ENCODE measurements at regions not wholly inside any gene's neighbourhood (a gene's known extent, or its start where the extent isn't known, plus 50 kb on each side); places are given as distances from the start of the nearest gene placed in this dataset.
"Not testable (repeated sequence)": the region's sequence is repeated elsewhere in the genome, so short reads cannot be mapped to it uniquely, and the experiment has no call there.

- DNase-seq: no peak
Observed at GRCh38 chr16:16945207-16945606, 525.6 kb downstream of the XYLT1 start.

DNA sequence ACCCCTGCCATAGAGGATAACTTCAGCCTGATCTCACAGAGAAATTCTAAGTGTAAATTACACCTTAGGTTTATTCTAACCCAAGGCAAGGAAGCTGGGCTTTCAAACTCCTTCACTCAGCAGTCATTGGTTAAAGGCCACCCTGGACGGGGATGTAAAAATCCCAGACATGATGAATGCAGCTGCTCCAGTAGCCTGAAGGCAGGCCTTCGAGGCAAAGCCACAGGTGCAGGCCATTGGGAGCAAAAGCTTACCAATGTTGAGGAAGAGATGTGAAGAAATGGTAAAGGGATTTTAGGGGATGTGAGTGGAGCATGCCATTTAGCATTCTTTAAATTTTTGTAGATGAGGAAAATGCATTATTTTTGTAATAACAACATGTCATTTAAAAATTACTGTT is 514.4 kb downstream of the XYLT1 start:
- DNase-seq: no peak

GRCh38 chr16:16960785-16961184 is 510.0 kb downstream of the XYLT1 start:
- DNase-seq: no peak

DNA sequence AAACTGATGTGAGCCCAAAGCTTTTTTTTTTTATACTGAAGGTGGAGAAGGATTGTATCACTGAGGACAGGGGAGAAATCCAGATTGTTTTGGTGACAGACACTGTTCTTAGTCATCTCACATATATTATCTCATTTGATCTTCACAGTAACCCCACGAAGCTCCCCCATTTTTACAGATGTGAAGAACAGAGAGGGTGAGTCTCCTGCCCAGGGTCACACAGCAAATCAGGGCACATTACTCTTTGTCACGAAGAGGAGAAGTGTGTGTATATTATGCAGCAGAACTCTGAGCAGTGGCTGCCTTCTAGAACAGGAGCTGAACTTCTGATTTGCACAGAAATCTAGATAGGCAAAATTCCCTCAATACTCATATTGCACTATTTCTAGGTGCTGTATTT is 504.3 kb downstream of the XYLT1 start:
- DNase-seq: no peak

GRCh38 chr16:16971042-16971441 is 499.7 kb downstream of the XYLT1 start:
- no peak for DNase-seq

DNA sequence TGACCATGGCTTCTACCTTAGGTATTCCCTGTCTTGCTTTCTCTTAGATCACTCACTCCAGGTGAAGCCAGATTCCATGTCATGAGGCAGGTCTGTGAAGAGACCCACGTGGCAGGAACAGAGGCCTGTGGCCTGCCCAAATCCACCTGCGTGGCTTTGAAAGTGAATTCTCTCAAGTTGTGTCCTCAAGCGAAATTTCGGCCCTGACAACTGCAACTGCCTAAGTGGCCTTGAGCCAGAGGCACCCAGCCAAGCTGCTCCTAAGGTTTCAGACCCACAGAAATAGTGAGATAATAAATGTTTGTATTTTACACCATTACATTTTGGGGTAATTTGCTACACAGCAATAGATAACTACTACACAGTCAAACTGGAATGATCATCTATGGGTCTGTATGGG is 497.9 kb downstream of the XYLT1 start:
- no peak for DNase-seq

- no peak for DNase-seq
Observed at GRCh38 chr16:16973707-16974591, 496.8 kb downstream of the XYLT1 start.

GRCh38 chr16:16982614-16983013 is 488.1 kb downstream of the XYLT1 start:
- no peak for DNase-seq

- DNase-seq: no peak
Observed at GRCh38 chr16:16983582-16983981, 487.2 kb downstream of the XYLT1 start.

DNA sequence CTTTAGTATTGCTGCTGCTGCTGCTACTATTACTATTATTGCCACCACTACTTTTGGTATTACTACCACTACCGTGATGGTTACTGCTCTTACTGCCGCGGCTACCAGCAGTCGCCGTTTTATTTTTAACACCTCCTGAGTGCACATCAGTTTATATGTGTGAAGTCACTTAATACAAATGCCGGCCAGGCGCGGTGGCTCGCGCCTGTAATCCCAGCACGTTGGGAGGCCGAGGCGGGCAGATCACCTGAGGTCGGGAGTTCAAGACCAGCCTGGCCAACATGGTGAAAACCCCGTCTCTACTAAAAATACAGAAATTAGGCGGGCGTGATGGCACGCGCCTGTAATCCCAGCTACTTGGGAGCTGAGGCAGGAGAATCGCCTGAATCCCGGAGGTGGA is 486.7 kb downstream of the XYLT1 start:
- not testable (repeated sequence) for DNase-seq

GRCh38 chr16:16985707-16986106 is 485.1 kb downstream of the XYLT1 start:
- DNase-seq: no peak

DNA sequence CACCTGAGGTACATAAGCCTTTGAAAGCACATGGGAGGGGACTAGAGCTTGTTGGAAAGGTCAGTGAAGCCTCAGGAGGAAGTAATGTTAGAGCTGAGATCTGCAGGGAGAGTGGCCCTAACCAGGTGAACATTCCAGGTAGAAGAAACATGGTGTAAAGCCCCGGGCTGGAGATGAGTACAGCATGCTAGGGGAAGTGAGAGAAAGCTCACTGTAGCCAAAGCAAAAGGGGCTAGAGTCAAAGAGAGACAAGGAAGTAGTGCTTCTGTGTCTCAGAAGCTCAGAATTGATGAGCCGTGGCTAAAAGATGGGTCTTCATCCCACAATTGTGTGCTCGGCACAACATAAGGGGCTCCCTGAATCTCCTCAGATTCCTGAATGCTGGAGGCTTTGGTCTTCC is 481.8 kb downstream of the XYLT1 start:
- no peak for DNase-seq

DNA sequence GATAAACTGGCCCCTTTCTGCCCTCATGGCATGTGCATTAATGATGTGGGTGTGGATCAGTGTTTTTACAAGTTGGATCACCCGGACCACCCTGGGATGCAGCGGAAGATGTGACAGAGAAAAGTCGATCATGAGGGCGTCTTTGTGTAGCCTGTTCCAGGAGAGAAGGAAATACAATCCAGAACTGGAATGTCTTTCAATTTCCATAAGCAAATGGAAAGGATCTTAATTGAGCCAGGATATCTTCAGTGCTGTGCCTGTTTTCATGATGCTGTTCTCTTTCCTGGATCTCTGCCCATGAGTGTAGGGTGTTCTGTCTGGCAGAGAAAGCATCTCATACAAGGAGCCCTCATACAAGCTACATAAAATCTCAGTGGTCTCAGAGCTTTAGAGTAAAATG is 481.4 kb downstream of the XYLT1 start:
- peak; percentile 41 for DNase-seq

- no peak for DNase-seq
Observed at GRCh38 chr16:16991711-16992110, 479.0 kb downstream of the XYLT1 start.

- no peak for DNase-seq
Observed at GRCh38 chr16:16992975-16993765, 477.6 kb downstream of the XYLT1 start.

DNA sequence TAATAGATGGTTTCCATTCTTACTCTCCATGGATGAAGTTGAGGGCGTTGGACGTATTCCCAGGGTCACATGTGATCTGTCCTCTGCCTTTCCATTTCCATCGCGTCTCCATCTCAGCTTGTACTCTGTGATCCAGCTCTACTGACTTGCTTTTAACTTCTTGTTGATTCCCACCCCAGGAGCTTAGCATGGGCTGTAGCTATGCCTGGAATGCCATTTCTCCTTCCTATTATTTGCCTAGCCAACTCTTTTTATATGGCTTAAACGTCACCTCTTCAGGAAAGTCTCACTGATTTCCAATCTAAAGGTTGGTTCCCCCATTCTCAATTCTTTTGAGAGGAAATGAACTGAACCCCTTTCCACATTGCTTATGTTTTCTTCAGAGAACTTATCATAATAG is 475.9 kb downstream of the XYLT1 start:
- DNase-seq: no peak

GRCh38 chr16:16996827-16997226 is 473.9 kb downstream of the XYLT1 start:
- no peak for DNase-seq

DNA sequence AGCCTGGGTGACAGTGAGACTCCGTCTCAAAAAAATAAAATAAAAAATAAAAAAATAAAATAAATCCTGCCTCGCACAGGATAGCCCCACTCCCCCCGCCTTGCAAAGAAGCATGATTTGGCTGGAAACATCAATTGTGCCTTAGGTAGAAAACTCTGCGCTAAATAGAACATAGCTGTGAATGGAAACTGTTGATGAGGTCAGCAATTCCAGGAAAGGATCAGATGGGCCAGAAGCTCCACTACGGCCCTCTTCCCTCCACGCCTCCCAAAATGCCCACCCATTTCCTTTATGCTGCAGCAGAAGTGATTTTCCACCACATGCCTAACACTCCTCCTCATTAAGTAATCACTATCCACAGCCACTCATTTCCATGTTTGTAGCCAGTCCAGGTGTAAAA is 473.4 kb downstream of the XYLT1 start:
- DNase-seq: no peak

DNA sequence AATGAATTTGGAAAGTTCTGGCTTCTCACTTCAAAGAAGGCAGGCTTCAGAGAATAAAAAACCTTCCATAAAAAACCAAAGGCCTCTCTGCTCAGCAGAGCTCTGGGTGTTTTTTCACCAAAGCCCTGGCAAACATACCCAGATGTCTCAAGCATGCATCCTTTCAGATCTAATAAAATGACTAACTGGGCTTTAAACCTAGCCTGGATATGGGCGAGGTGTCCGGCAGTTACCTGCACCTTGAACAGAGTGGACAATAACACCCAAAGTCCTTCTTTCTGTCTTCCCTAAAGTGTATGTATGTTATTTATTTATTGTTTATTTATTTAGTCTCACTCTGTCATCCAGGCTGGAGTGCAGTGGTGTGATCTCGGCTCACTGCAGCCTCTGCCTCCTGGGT is 469.3 kb downstream of the XYLT1 start:
- no peak for DNase-seq

DNA sequence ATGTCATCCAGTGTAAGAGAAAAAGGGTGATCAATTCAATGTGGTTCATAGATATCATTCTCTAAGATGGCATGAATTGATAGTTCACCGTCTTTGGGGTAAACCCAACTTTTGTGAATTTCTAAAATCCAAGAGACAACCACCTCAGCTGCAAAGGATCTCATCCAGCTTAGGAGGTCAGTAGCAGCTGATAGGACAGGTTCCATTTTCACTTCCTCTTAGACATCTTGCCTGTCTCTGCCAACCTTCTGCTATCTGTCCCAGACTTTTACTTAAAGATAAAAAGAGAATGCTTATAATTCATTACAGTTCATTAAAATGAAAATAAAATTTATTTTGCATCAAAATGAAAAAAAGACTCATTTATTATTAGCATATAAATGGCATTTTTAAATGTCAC is 468.2 kb downstream of the XYLT1 start:
- no peak for DNase-seq

DNA sequence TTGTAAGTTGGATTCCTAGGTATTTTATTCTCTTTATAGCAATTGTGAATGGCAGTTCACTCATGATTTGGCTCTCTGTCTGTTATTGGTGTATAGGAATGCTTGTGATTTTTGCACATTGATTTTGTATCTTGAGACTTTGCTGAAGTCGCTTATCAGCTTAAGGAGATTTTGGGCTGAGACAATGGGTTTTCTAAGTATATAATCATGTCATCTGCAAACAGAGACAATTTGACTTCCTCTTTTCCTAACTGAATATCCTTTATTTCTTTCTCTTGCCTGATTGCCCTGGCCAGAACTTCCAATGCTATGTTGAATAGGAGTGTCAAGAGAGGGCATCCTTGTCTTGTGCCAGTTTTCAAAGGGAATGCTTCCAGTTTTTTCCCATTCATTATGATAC is 464.8 kb downstream of the XYLT1 start:
- DNase-seq: not testable (repeated sequence)

DNA sequence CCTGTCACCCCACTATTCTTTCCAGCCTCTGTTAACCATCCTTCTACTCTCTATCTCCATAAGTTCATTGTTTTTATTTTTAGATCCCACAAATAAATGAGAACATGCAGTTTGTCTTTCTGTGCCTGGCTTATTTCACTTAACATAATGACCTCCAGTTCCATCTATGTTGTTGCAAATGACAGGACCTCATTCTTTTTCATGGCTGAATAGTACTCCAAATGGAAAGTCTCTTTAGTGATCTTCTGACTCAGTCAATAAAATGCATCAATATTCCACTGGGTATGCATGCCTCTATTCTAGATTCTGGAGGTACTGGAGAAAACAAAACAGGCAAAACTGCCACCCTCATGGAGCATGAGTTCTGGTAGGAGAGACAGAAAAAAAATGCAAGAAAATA is 459.0 kb downstream of the XYLT1 start:
- DNase-seq: no peak

GRCh38 chr16:17013038-17013437 is 457.7 kb downstream of the XYLT1 start:
- DNase-seq: no peak

GRCh38 chr16:17014484-17015121 is 456.2 kb downstream of the XYLT1 start:
- no peak for DNase-seq

Data from right forelimb (tissue), 1 donor.